Esophagus muscularis mucosa (tissue), 3 donors: ENCODE measurements at regions not wholly inside any gene's neighbourhood (a gene's known extent, or its start where the extent isn't known, plus 50 kb on each side); places are given as distances from the start of the nearest gene placed in this dataset.

Source experiments
- POLR2A ChIP-seq: fragments of 450-650 bp; IDR thresholded peaks from one replicate; pipeline ENCODE4 v1.6.1; 2017; ENCODE audit warnings: antibody characterized with exemption, moderate library complexity, mild to moderate bottlenecking, low read depth
- TF ChIP-seq, protein P1 (sequence below), 3 experiments: fragments of 200-600 bp in 2 of 3; fragments of 450-650 bp in 1 of 3; sonication (generic) in 2 of 3; IDR thresholded peaks; one replicate each; pipeline ENCODE4 v1.5.1; 2017 to 2019; ENCODE audit warnings: antibody characterized with exemption in 3 of 3, mild to moderate bottlenecking in 2 of 3, moderate library complexity in 1 of 3

DNA sequence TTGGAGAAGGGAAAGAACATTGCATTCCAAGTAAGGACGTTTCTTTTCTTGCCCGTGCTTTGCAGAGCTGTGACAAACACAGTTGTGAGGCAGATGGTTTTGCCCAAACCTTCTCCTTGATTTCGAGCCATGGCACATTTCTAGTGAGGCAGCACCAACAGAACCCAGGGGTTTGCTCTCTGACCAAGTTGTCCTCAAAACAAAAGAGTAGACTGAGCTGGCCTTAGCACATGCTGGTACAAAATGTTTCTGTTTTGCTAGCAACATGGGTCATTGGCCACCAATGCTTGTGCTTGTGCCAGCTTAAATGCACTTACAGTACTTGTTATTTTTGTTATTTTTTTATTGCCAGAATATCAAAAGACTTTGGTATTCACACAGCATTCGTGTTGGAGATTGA, 328.8 kb downstream of the GADD45G start:
- TF ChIP-seq, protein P1, sequence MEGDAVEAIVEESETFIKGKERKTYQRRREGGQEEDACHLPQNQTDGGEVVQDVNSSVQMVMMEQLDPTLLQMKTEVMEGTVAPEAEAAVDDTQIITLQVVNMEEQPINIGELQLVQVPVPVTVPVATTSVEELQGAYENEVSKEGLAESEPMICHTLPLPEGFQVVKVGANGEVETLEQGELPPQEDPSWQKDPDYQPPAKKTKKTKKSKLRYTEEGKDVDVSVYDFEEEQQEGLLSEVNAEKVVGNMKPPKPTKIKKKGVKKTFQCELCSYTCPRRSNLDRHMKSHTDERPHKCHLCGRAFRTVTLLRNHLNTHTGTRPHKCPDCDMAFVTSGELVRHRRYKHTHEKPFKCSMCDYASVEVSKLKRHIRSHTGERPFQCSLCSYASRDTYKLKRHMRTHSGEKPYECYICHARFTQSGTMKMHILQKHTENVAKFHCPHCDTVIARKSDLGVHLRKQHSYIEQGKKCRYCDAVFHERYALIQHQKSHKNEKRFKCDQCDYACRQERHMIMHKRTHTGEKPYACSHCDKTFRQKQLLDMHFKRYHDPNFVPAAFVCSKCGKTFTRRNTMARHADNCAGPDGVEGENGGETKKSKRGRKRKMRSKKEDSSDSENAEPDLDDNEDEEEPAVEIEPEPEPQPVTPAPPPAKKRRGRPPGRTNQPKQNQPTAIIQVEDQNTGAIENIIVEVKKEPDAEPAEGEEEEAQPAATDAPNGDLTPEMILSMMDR (IDR thresholded peaks at IDR 0.05) = no peak
- TF ChIP-seq POLR2A = no peak
